LNCAP (cell line): ENCODE measurements at regions not wholly inside any gene's neighbourhood (a gene's known extent, or its start where the extent isn't known, plus 50 kb on each side); places are given as distances from the start of the nearest gene placed in this dataset.

ENCODE experiments used
- CTCF ChIP-seq: fragments of 450-650 bp; IDR thresholded peaks from 2 replicates; pipeline ENCODE4 v1.5.1; 2017; ENCODE audit warnings: mild to moderate bottlenecking

GRCh38 chrX:123085311-123085940 lies 98.7 kb upstream of the GRIA3 start:
- no peak for TF ChIP-seq CTCF

GRCh38 chrX:123086768-123087167 lies 97.3 kb upstream of the GRIA3 start:
- no peak for TF ChIP-seq CTCF

GRCh38 chrX:123087326-123087725 lies 96.8 kb upstream of the GRIA3 start:
- no peak for TF ChIP-seq CTCF

- TF ChIP-seq CTCF = no peak
Observed at GRCh38 chrX:123088331-123088730, 95.7 kb upstream of the GRIA3 start.

GRCh38 chrX:123088930-123089329 lies 95.1 kb upstream of the GRIA3 start:
- no peak for TF ChIP-seq CTCF

GRCh38 chrX:123093792-123094191 lies 90.3 kb upstream of the GRIA3 start:
- TF ChIP-seq CTCF = no peak

GRCh38 chrX:123108513-123109427 lies 75.3 kb upstream of the GRIA3 start:
- no peak for TF ChIP-seq CTCF
